ENCODE measurements at regions not wholly inside any gene's neighbourhood (a gene's known extent, or its start where the extent isn't known, plus 50 kb on each side); places are given as distances from the start of the nearest gene placed in this dataset. TPM values are rescaled to one million over a fixed set of nuclear protein-coding genes. Genes with fewer than 3 reads are reported as not detected.

Small RNAs in the stretch of these regions (small RNA-seq; reads per million reads assigned to genes)
- gene RF01518 (ENCODE audit: low replicate concordance) (not detected), gene RNA5SP358 (ENCODE audit: low replicate concordance) (1.3 reads per million, percentile 80 among the genes with 10 or more reads in this experiment), gene RNA5SP359 (ENCODE audit: low replicate concordance) (0.21 reads per million)

All from temporal lobe (tissue), 1 donor.